Lower leg skin (tissue), 4 donors: ENCODE measurements at regions not wholly inside any gene's neighbourhood (a gene's known extent, or its start where the extent isn't known, plus 50 kb on each side); places are given as distances from the start of the nearest gene placed in this dataset.
"Not testable (repeated sequence)": the region's sequence is repeated elsewhere in the genome, so short reads cannot be mapped to it uniquely, and the experiment has no call there.

ENCODE experiments used
- DNase-seq, 2 donors: peaks; one replicate each; pipeline ENCODE4 v3.0.0-alpha.2; 2019; ENCODE audit warnings: low spot score in 2 of 2
- H3K4me3 ChIP-seq: fragments of 200-600 bp; sonication (generic); 2 replicates; pipeline ENCODE4 v1.5.1; 2017; ENCODE audit warnings: mild to moderate bottlenecking, low read depth; ENCODE audit not compliant: poor library complexity, severe bottlenecking
- CTCF ChIP-seq, 3 donors: fragments of 450-650 bp; IDR thresholded peaks; one replicate each; pipeline ENCODE4 v1.5.1; 2016; ENCODE audit warnings: antibody characterized with exemption in 3 of 3, mild to moderate bottlenecking in 3 of 3, moderate library complexity in 2 of 3
- POLR2A ChIP-seq, 2 donors: fragments of 450-650 bp; IDR thresholded peaks; one replicate each; pipeline ENCODE4 v1.6.1; 2016 to 2017; ENCODE audit warnings: antibody characterized with exemption in 2 of 2, mild to moderate bottlenecking in 1 of 2, moderate library complexity in 1 of 2
- WGBS, 2 donors: methylation state at CpG; one replicate each; pipeline ENCODE4 v1.1.5; 2018; 5-methylcytosine and 5-hydroxymethylcytosine counted together
- intact Hi-C: fragments of 100-400 bp; cut with DNase I; formaldehyde crosslinking; loops from one replicate; pipeline ENCODE4 v1.15.0; 2023; ENCODE audit warnings: low total_unique reads

DNA sequence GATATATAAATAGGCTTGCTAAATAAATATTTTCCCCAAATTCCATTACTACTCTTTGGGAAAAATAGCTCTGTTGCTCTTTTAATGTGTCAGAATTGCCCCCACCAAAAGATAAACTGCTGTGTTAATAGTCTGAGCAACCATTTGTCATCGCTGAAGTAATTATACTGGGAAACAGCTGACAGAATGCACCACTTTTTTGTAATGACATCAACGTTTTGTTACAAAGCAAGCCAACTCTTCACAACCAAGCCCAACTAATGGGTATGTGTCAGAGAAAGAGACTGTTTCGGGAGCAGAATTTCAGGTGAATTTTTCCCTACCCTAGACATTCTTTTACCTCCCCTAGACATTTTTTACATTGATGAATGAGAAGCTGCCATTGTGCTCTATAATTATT lies 405.0 kb upstream of the MAGEB18 start:
- WGBS, 2 donors, result 38 to 43% methylated on average over 3 of the region's 3 CpGs
- TF ChIP-seq CTCF (IDR thresholded peaks at IDR 0.05) (no peak), POLR2A (IDR thresholded peaks at IDR 0.05) (no peak)
- no peak for DNase-seq
- H3K4me3 ChIP-seq, result no peak overlapping the region
- intact Hi-C loops, result no loop called here

- H3K4me3 ChIP-seq, result no peak overlapping the region
- intact Hi-C loops, result no loop called here
- DNase-seq, result no peak
- TF ChIP-seq CTCF (IDR thresholded peaks at IDR 0.05), result no peak
- no peak for TF ChIP-seq POLR2A (IDR thresholded peaks at IDR 0.05)
Observed at GRCh38 chrX:25737540-25737939, 400.6 kb upstream of the MAGEB18 start.

- intact Hi-C loops, result no loop called here
- TF ChIP-seq CTCF (IDR thresholded peaks at IDR 0.05) (no peak), POLR2A (IDR thresholded peaks at IDR 0.05) (no peak)
- no peak for DNase-seq
- 21 to 76% methylated on average over 2 of the region's 2 CpGs for WGBS, 2 donors
- H3K4me3 ChIP-seq, result no peak overlapping the region
Observed at GRCh38 chrX:25742334-25742733, 395.8 kb upstream of the MAGEB18 start.

DNA sequence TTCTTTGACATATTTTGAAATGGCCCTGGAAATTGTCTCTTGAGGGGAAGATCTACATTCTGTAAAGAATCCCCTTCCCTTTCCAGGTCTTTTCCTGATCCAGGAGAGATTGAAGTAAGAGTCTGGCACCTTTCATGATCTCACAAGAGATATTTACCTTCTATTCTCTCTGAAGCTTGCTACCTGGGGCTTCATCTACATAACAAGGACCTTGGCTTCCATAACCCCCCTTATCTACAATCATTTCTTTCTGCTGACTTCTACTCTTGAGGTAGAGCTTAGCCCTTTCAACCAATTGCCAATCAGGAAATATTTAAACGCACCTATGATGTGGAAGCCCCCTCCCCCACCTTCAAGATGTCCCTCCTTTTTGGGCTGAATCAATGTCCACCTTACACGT lies 383.7 kb upstream of the MAGEB18 start:
- TF ChIP-seq POLR2A (IDR thresholded peaks at IDR 0.05) (no peak), CTCF (IDR thresholded peaks at IDR 0.05) (no peak)
- H3K4me3 ChIP-seq, result no peak overlapping the region
- 52 to 96% methylated on average over 2 of the region's 2 CpGs for WGBS, 2 donors

DNA sequence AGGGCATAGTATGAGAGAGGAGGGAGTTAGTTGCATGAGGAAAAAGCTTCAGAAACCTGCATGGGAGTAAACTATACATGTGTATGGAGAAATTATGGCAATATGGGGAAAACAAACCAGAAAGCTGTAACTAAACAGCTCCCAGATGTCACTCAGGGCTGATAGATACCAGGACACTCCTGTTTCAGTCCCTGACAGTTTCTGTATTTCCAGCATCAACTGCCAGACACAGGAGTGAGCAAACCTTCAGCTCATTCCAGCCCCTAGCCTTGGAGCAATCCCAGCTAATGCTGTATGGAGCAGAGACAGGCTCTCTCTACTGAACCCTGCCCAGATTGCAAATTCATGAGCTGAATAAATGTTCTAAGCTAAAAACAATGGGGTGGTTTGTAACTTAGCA lies 382.9 kb upstream of the MAGEB18 start:
- intact Hi-C loops, result no loop called here
- no peak overlapping the region for H3K4me3 ChIP-seq
- no peak for DNase-seq
- TF ChIP-seq POLR2A (IDR thresholded peaks at IDR 0.05) (no peak), CTCF (IDR thresholded peaks at IDR 0.05) (no peak)

More for the DNA sequence above, 383.7 kb upstream of the MAGEB18 start:
- intact Hi-C loops, result no loop called here
- DNase-seq, result no peak

- intact Hi-C loops, result no loop called here
- WGBS, 2 donors, result 58 to 59% methylated on average over 2 of the region's 2 CpGs
- no peak overlapping the region for H3K4me3 ChIP-seq
- TF ChIP-seq CTCF (IDR thresholded peaks at IDR 0.05), result no peak
- no peak for TF ChIP-seq POLR2A (IDR thresholded peaks at IDR 0.05)
- DNase-seq, result no peak
Observed at GRCh38 chrX:25762656-25763055, 375.5 kb upstream of the MAGEB18 start.

- DNase-seq, intact Hi-C loops, H3K4me3 ChIP-seq: not testable (repeated sequence)
- 86 to 94% methylated on average over 10 of the region's 10 CpGs for WGBS, 2 donors
Observed at GRCh38 chrX:25771853-25772252, 366.3 kb upstream of the MAGEB18 start.

GRCh38 chrX:25797796-25798195 lies 340.3 kb upstream of the MAGEB18 start:
- 82 to 88% methylated on average over 7 of the region's 7 CpGs for WGBS, 2 donors
- intact Hi-C loops, H3K4me3 ChIP-seq, DNase-seq: not testable (repeated sequence)
